Activated CD8-positive, alpha-beta T cell treated with anti-CD3 and anti-CD28 coated beads for 36 hours (primary cell): ENCODE measurements at regions not wholly inside any gene's neighbourhood (a gene's known extent, or its start where the extent isn't known, plus 50 kb on each side); places are given as distances from the start of the nearest gene placed in this dataset.

ENCODE experiments used
- ATAC-seq: fragments of 200-7000 bp; cut with Tn5 transposase; one replicate; pipeline ENCODE4 v1.10.0; 2021; ENCODE audit warnings: mild to moderate bottlenecking, moderate library complexity
- CTCF ChIA-PET: fragments of 350-600 bp; sonication (Branson Sonifier 250); formaldehyde crosslinking; loops from one replicate; lab custom pipeline; 2021; ENCODE audit warnings: antibody characterized with exemption; lab: Charles Lee
- POLR2A ChIA-PET: fragments of 350-600 bp; sonication (Branson Sonifier 250); formaldehyde crosslinking; loops from one replicate; lab custom pipeline; 2021; ENCODE audit warnings: antibody characterized with exemption; lab: Charles Lee
- DNase-seq: peaks from one replicate; pipeline ENCODE4 v3.0.0-alpha.2; 2020
- H3K27ac Mint-ChIP-seq: one replicate; pipeline ENCODE4 v1.8.0; 2021; ENCODE audit warnings: mild to moderate bottlenecking, mixed read lengths
- H3K27me3 Mint-ChIP-seq: one replicate; pipeline ENCODE4 v1.8.0; 2021; ENCODE audit warnings: mixed read lengths
- H3K36me3 Mint-ChIP-seq: one replicate; pipeline ENCODE4 v1.8.0; 2021; ENCODE audit warnings: low read depth, mixed read lengths
- H3K4me1 Mint-ChIP-seq: one replicate; pipeline ENCODE4 v1.8.0; 2021; ENCODE audit warnings: low read depth, mixed read lengths
- H3K4me3 Mint-ChIP-seq: one replicate; pipeline ENCODE4 v1.8.0; 2021; ENCODE audit warnings: mild to moderate bottlenecking, moderate library complexity, mixed read lengths
- H3K9me3 Mint-ChIP-seq: one replicate; pipeline ENCODE4 v1.8.0; 2021; ENCODE audit warnings: mixed read lengths
- intact Hi-C: fragments of 100-400 bp; cut with micrococcal nuclease; formaldehyde crosslinking; loops from one replicate; pipeline ENCODE4 v1.10.0; 2022
- TF ChIP-seq, protein P1 (sequence below): fragments of 200-600 bp; IDR thresholded peaks from one replicate; pipeline ENCODE4 v1.8.0; 2022; ENCODE audit warnings: antibody characterized with exemption, mild to moderate bottlenecking

DNA sequence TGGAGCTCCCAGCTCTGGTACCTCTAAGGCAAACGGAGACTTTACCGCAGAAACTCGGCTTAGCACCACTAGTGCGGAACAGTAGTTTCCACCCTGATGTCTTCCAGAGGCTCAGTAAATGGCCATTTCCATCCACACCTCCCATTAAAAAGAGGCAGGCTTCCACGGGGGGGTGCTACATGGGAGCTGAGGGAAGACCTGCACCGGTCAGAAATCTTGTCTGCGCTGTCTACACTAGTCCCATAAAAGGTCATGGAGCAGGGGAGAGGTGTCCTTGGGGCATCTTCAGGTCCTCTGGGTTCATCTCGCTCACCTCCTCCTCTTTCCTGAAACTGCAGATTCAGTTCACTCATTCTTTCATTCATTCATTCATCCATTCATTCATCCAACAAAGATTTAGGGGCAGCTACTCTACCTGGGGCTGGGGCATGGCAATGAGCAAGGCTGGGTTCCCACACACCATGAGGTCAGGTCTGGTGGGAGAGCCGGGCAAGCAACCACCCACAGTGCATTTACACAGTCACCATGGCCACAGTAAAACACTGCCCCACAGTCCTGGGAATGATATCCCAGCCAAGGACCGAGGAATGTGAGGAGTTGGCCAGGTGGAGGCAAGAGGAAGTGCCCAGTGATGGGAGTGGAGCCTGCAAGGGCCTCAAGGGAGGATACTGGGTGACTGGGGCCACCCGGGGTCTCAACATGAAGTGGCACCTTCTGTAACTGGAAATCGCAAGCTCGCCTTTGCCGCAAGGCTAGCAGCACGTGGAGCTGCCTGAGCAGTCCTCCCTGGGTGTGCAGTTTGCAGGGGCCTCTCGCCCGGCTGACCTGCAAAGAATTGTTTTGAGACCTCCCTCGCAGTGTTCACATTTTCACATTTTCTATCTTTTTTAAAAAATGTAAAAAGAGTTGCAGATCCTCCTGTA lies 180.2 kb upstream of the RAB6C start:
- ATAC-seq (no peak), DNase-seq (no peak)
- intact Hi-C loops: no loop called here
- Mint-ChIP-seq H3K4me3 (no peak overlapping the region), H3K9me3 (no peaks in the 10 kb centered on the region), H3K27ac (no peak overlapping the region), H3K4me1 (no peaks in the 10 kb centered on the region), H3K27me3 (no peaks in the 10 kb centered on the region), H3K36me3 (no peaks in the 10 kb centered on the region)
- CTCF ChIA-PET: no interaction called here
- POLR2A ChIA-PET: no interaction called here
- TF ChIP-seq, protein P1, sequence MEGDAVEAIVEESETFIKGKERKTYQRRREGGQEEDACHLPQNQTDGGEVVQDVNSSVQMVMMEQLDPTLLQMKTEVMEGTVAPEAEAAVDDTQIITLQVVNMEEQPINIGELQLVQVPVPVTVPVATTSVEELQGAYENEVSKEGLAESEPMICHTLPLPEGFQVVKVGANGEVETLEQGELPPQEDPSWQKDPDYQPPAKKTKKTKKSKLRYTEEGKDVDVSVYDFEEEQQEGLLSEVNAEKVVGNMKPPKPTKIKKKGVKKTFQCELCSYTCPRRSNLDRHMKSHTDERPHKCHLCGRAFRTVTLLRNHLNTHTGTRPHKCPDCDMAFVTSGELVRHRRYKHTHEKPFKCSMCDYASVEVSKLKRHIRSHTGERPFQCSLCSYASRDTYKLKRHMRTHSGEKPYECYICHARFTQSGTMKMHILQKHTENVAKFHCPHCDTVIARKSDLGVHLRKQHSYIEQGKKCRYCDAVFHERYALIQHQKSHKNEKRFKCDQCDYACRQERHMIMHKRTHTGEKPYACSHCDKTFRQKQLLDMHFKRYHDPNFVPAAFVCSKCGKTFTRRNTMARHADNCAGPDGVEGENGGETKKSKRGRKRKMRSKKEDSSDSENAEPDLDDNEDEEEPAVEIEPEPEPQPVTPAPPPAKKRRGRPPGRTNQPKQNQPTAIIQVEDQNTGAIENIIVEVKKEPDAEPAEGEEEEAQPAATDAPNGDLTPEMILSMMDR: no peak

GRCh38 chr2:129800285-129800684 lies 179.2 kb upstream of the RAB6C start:
- CTCF ChIA-PET: no interaction called here
- no peak for DNase-seq
- ATAC-seq: no peak
- POLR2A ChIA-PET: no interaction called here
- TF ChIP-seq, protein P1: no peak
- H3K4me1 Mint-ChIP-seq: no peaks in the 10 kb centered on the region
- no peak overlapping the region for H3K4me3 Mint-ChIP-seq
- H3K36me3 Mint-ChIP-seq: no peaks in the 10 kb centered on the region
- H3K27me3 Mint-ChIP-seq: no peaks in the 10 kb centered on the region
- H3K27ac Mint-ChIP-seq: no peak overlapping the region
- no peaks in the 10 kb centered on the region for H3K9me3 Mint-ChIP-seq
- intact Hi-C loops: no loop called here

DNA sequence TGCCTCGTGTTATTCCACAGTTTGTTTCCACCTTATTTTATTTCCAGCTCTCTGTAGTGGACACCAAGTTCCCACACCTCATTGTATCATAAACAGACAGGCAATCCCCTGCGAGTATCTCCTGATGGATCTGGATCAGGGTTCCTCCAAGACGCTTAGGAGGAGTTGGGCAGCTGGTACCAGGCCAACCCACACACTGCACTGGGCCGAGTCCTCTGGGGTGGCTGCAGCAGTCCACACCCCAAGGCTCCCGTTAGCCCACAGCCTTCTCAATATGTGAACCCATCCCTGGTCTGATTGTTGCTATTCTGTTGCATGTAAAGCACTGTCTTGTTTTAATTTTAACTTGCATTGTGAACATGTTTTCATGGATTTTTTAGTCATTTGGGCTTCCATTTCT lies 178.8 kb upstream of the RAB6C start:
- no peak overlapping the region for H3K27ac Mint-ChIP-seq
- ATAC-seq (no peak), DNase-seq (no peak)
- POLR2A ChIA-PET: no interaction called here
- no peaks in the 10 kb centered on the region for H3K36me3 Mint-ChIP-seq
- CTCF ChIA-PET: interaction anchor here (0.6 kb wide), 1 partner anchor 1502 kb away, joined by 3 read pairs; no protein-coding TSS in a partner anchor
- no peaks in the 10 kb centered on the region for H3K9me3 Mint-ChIP-seq
- H3K27me3 Mint-ChIP-seq: no peaks in the 10 kb centered on the region
- no peak overlapping the region for H3K4me3 Mint-ChIP-seq
- TF ChIP-seq, protein P1: no peak
- intact Hi-C loops: no loop called here
- no peaks in the 10 kb centered on the region for H3K4me1 Mint-ChIP-seq

DNA sequence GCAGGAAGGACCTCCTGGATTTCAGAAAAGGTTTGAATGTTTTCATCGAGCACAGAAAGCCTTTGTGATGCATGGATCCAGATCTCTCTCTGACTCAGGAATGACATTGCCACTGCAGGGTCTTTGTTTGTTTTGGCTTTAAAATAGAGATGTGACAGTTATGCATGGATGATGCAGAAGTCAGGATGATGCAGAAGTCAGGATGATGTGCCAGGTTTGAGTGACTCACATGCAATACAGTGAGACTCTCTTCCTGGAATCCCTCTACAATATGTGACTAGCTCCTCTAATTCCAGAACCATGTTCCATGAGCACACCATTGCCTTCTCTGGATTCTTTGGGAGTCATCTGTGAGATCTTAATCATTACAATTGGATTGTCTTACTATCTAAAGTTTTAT lies 177.9 kb upstream of the RAB6C start:
- H3K36me3 Mint-ChIP-seq: no peaks in the 10 kb centered on the region
- H3K27ac Mint-ChIP-seq: no peak overlapping the region
- TF ChIP-seq, protein P1: no peak
- H3K4me3 Mint-ChIP-seq: no peak overlapping the region
- H3K27me3 Mint-ChIP-seq: no peaks in the 10 kb centered on the region
- intact Hi-C loops: no loop called here
- no peaks in the 10 kb centered on the region for H3K9me3 Mint-ChIP-seq
- ChIA-PET CTCF (interaction anchor here (0.6 kb wide), 1 partner anchor 1503 kb away, joined by 3 read pairs; no protein-coding TSS in a partner anchor), POLR2A (no interaction called here)
- DNase-seq (no peak), ATAC-seq (no peak)
- no peaks in the 10 kb centered on the region for H3K4me1 Mint-ChIP-seq

DNA sequence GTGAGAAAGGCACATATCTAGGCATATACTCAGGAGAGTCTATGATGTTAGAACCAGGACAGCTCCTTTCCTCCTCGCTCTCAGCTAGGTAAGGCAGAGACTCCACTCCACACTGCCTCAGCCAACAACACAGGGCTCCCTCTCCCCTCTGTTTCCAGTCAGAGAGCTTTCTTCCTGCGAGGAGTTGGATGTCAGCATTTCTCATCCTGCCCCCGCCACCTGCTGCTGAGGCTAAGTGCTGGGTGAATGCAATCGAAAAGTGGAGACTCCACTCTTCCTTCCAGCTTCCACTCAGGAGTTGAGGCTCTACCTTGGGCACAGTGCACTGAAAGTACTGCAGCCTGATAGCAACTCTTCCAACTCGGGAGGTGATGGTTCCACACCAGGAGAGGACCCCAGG lies 177.2 kb upstream of the RAB6C start:
- H3K36me3 Mint-ChIP-seq: no peaks in the 10 kb centered on the region
- TF ChIP-seq, protein P1: no peak
- POLR2A ChIA-PET: no interaction called here
- H3K27me3 Mint-ChIP-seq: no peaks in the 10 kb centered on the region
- no peak overlapping the region for H3K27ac Mint-ChIP-seq
- no peaks in the 10 kb centered on the region for H3K4me1 Mint-ChIP-seq
- H3K9me3 Mint-ChIP-seq: no peaks in the 10 kb centered on the region
- no peak overlapping the region for H3K4me3 Mint-ChIP-seq
- intact Hi-C loops: no loop called here
- no peak for ATAC-seq
- CTCF ChIA-PET: no interaction called here
- DNase-seq: no peak
